A673 (cell line): ENCODE measurements at regions not wholly inside any gene's neighbourhood (a gene's known extent, or its start where the extent isn't known, plus 50 kb on each side); places are given as distances from the start of the nearest gene placed in this dataset.
A peak's percentile ranks its signal among the peaks of the same experiment; 100 is the strongest.

Experiments
- BruUV-seq: library from RNA; stranded (reverse); fragments of 400-500 nt; replicated peaks from 2 replicates; lab custom pipeline; 2021; lab: Mats Ljungman, UMichigan
- CTCF ChIA-PET: fragments of 300-600 bp; sonication (Branson Sonifier 250); formaldehyde crosslinking; loops from one replicate; lab custom pipeline; 2022; ENCODE audit warnings: antibody characterized with exemption; lab: Charles Lee
- POLR2A ChIA-PET: fragments of 300-600 bp; sonication (Branson Sonifier 250); formaldehyde crosslinking; loops from one replicate; lab custom pipeline; 2022; ENCODE audit warnings: antibody characterized with exemption; ENCODE audit not compliant: low non-redundant PET; lab: Charles Lee
- DNase-seq: peaks from one replicate; pipeline ENCODE4 v3.0.0-alpha.2; 2015; ENCODE audit warnings: low spot score
- H3K27ac ChIP-seq: fragments of 200-600 bp; sonication (generic); 2 replicates; pipeline ENCODE4 v1.5.1; 2016; ENCODE audit warnings: mixed run types, low read depth, mild to moderate bottlenecking, mixed read lengths, antibody characterized with exemption, low read length; ENCODE audit not compliant: poor library complexity, severe bottlenecking
- H3K27me3 ChIP-seq: fragments of 200-600 bp; sonication (generic); replicated peaks from 2 replicates; pipeline ENCODE4 v1.6.1; 2017; ENCODE audit warnings: mixed run types, low read depth, mild to moderate bottlenecking, mixed read lengths, antibody characterized with exemption, low read length; ENCODE audit not compliant: insufficient read depth, poor library complexity
- H3K36me3 ChIP-seq: fragments of 200-600 bp; sonication (generic); 2 replicates; pipeline ENCODE4 v1.6.1; 2016; ENCODE audit warnings: mixed run types, mild to moderate bottlenecking, mixed read lengths, antibody characterized with exemption, low read length; ENCODE audit not compliant: insufficient read depth, poor library complexity, severe bottlenecking
- H3K4me1 ChIP-seq: fragments of 200-600 bp; sonication (generic); 2 replicates; pipeline ENCODE4 v1.6.1; 2017; ENCODE audit warnings: mixed run types, mild to moderate bottlenecking, mixed read lengths, antibody characterized with exemption, low read length; ENCODE audit not compliant: insufficient read depth, poor library complexity, severe bottlenecking
- H3K4me3 ChIP-seq: fragments of 200-600 bp; sonication (generic); 2 replicates; pipeline ENCODE4 v1.5.1; 2016; ENCODE audit warnings: low read depth, mixed run types, mild to moderate bottlenecking, mixed read lengths, low read length; ENCODE audit not compliant: poor library complexity, severe bottlenecking
- H3K9me3 ChIP-seq: fragments of 200-600 bp; sonication (generic); 2 replicates; pipeline ENCODE4 v1.6.1; 2016; ENCODE audit warnings: mixed run types, low read depth, mild to moderate bottlenecking, mixed read lengths, antibody characterized with exemption, low read length; ENCODE audit not compliant: poor library complexity, severe bottlenecking
- CTCF ChIP-seq: fragments of 300-800, 200-600 bp; sonication (generic); conservative IDR thresholded peaks from 2 replicates; pipeline ENCODE4 v1.5.1; 2017; ENCODE audit warnings: low read depth, mild to moderate bottlenecking, antibody characterized with exemption, low read length, moderate library complexity, mixed read lengths
- EZH2 ChIP-seq: fragments of 200-600 bp; sonication (generic); IDR thresholded peaks from 2 replicates; pipeline ENCODE4 v1.6.1; 2017; ENCODE audit warnings: borderline replicate concordance, low read depth, mild to moderate bottlenecking, mixed read lengths, antibody characterized with exemption, low read length; ENCODE audit not compliant: poor library complexity, severe bottlenecking
- intact Hi-C: fragments of 100-400 bp; cut with micrococcal nuclease; formaldehyde crosslinking; loops from one replicate; pipeline ENCODE4 v1.10.0; 2022; ENCODE audit not compliant: unreplicated experiment

DNA sequence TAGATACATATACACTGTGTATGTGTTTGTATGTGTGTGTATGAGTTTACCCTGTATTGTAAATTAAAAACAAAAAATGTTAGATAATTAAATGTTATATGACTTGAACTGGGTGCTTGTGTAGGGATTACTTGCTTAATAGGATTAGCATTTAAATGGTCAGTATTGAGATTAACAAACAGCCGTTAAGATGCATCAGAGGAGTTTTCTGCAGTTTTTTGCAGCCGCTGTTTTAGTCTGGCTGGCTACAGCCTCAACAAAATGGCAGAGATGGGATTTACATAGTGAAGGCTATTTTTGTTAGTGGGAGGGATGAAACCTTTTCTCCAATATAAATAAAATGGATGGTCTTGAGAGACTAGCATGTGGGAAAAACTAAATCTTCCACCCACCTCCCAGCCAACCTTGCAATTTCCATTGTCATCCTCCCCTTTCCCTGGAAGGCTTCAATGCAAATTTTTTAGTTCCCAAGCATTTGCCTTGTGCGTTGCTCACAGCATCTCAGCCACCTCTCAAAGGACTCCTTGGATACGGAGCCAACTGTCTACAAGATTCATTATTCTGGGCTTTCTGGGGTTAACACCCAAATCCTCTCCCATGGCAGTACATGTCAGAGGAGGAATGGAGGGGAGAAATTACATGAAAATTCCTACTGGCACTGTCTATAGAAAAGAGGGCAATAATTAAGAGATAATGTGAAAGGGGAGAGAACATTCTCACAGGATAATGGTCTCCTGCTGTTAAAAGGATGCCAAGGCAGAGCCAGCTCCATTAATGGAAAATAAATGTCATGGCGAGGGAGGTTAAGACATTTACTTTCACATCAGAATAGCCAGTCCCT is 351.9 kb downstream of the CDH2 start:
- H3K36me3 ChIP-seq = no peaks in the 10 kb centered on the region
- DNase-seq = peak; percentile 20
- H3K27me3 ChIP-seq = no peaks in the 10 kb centered on the region
- H3K4me1 ChIP-seq = no peaks in the 10 kb centered on the region
- ChIA-PET CTCF (no interaction called here), POLR2A (no interaction called here)
- no peak overlapping the region for H3K4me3 ChIP-seq
- BruUV-seq = no TSS peak
- H3K9me3 ChIP-seq = no peaks in the 10 kb centered on the region
- intact Hi-C loops = no loop called here
- no peak overlapping the region for H3K27ac ChIP-seq
- no peak for TF ChIP-seq EZH2
- TF ChIP-seq CTCF = no peak

- ChIA-PET POLR2A (no interaction called here), CTCF (no interaction called here)
- H3K4me1 ChIP-seq = no peaks in the 10 kb centered on the region
- intact Hi-C loops = no loop called here
- no TSS peak for BruUV-seq
- no peaks in the 10 kb centered on the region for H3K36me3 ChIP-seq
- no peaks in the 10 kb centered on the region for H3K27me3 ChIP-seq
- no peak overlapping the region for H3K27ac ChIP-seq
- no peak for TF ChIP-seq CTCF
- no peak for TF ChIP-seq EZH2
- no peak for DNase-seq
- no peaks in the 10 kb centered on the region for H3K9me3 ChIP-seq
- H3K4me3 ChIP-seq = no peak overlapping the region
Observed at GRCh38 chr18:27824275-27824674, 352.7 kb downstream of the CDH2 start.

- no peak overlapping the region for H3K4me3 ChIP-seq
- no peak for DNase-seq
- no peaks in the 10 kb centered on the region for H3K9me3 ChIP-seq
- TF ChIP-seq CTCF (no peak), EZH2 (no peak)
- BruUV-seq = no TSS peak
- ChIA-PET CTCF (no interaction called here), POLR2A (no interaction called here)
- H3K27me3 ChIP-seq = no peaks in the 10 kb centered on the region
- H3K36me3 ChIP-seq = no peaks in the 10 kb centered on the region
- intact Hi-C loops = no loop called here
- no peak overlapping the region for H3K27ac ChIP-seq
- H3K4me1 ChIP-seq = no peaks in the 10 kb centered on the region
Observed at GRCh38 chr18:27823053-27823452, 353.9 kb downstream of the CDH2 start.
